GM12878 (cell line): ENCODE measurements at regions not wholly inside any gene's neighbourhood (a gene's known extent, or its start where the extent isn't known, plus 50 kb on each side); places are given as distances from the start of the nearest gene placed in this dataset.

Source experiments
- ATAC-seq: fragments of 200-7000 bp; cut with Tn5 transposase; 3 replicates; pipeline ENCODE4 v1.9.1; 2020; ENCODE audit warnings: mild to moderate bottlenecking, moderate library complexity
- BruUV-seq: library from RNA; stranded (reverse); fragments of 400-500 nt; replicated peaks from 2 replicates; lab custom pipeline; 2021; lab: Mats Ljungman, UMichigan
- CTCF ChIA-PET: fragments of 300-600 bp; sonication (Branson Sonifier 250); formaldehyde crosslinking; extraction: SDS; loops from one replicate; lab custom pipeline; 2021; ENCODE audit warnings: inconsistent platforms; lab: Yijun Ruan, JAX
- POLR2A ChIA-PET: fragments of 350-600 bp; formaldehyde crosslinking; extraction: SDS; loops from one replicate; lab custom pipeline; 2021; ENCODE audit warnings: inconsistent platforms; lab: Charles Lee
- RAD21 ChIA-PET: fragments of 300-600 bp; sonication (Branson Sonifier 250); formaldehyde crosslinking; loops from one replicate; lab custom pipeline; 2023; ENCODE audit warnings: antibody characterized with exemption; ENCODE audit not compliant: unreplicated experiment; lab: Charles Lee
- SMC1A ChIA-PET: fragments of 300-600 bp; sonication (Branson Sonifier 250); formaldehyde crosslinking; loops from one replicate; lab custom pipeline; 2023; ENCODE audit not compliant: unreplicated experiment, uncharacterized antibody; lab: Charles Lee
- DNase-seq: peaks from one replicate; pipeline ENCODE4 v3.0.0-alpha.2; 2011; ENCODE audit warnings: low read depth, low spot score
- FAIRE-seq: peaks from 3 replicates; lab custom pipeline; 2011; peaks lifted over from hg19 to GRCh38; lab: Jason Lieb, UNC
- H2AFZ ChIP-seq: 2 replicates; pipeline ENCODE4 v1.6.0; 2011; ENCODE audit warnings: low read depth, low read length, control low read depth; ENCODE audit not compliant: control insufficient read depth
- H3K27ac ChIP-seq: 2 replicates; pipeline ENCODE4 v1.5.1; 2011; ENCODE audit warnings: control low read depth; ENCODE audit not compliant: control insufficient read depth, insufficient read depth
- H3K27me3 ChIP-seq, 2 experiments: replicated peaks in 1 of 2; 2 replicates each; pipeline versions ENCODE4 v1.6.0 to v1.6.1; 2011; ENCODE audit warnings: low read length in 1 of 2; ENCODE audit not compliant: control insufficient read depth in 2 of 2, insufficient read depth in 2 of 2
- H3K36me3 ChIP-seq, 2 experiments: 2 replicates each; pipeline ENCODE4 v1.5.1; 2011; ENCODE audit warnings: low read length in 1 of 2; ENCODE audit not compliant: control insufficient read depth in 2 of 2, insufficient read depth in 2 of 2
- H3K4me1 ChIP-seq: 2 replicates; pipeline ENCODE4 v1.6.1; 2011; ENCODE audit warnings: mild to moderate bottlenecking, low read length, moderate library complexity, mixed read lengths; ENCODE audit not compliant: control insufficient read depth, insufficient read depth
- H3K4me2 ChIP-seq: 2 replicates; pipeline ENCODE4 v1.6.0; 2011; ENCODE audit warnings: control low read depth; ENCODE audit not compliant: control insufficient read depth, insufficient read depth
- H3K4me3 ChIP-seq: fragments of 200-600 bp; sonication (generic); 2 replicates; pipeline ENCODE4 v1.5.1; 2016
- H3K79me2 ChIP-seq: 2 replicates; pipeline ENCODE4 v1.6.0; 2011; ENCODE audit warnings: low read length; ENCODE audit not compliant: control insufficient read depth, insufficient read depth
- H3K9ac ChIP-seq: 2 replicates; pipeline ENCODE4 v1.8.0; 2011; ENCODE audit warnings: low read length, control low read depth, mixed read lengths; ENCODE audit not compliant: control insufficient read depth, insufficient read depth
- H3K9me3 ChIP-seq: replicated peaks from 3 replicates; pipeline ENCODE4 v1.5.1; 2011; ENCODE audit warnings: mild to moderate bottlenecking, low read length; ENCODE audit not compliant: control insufficient read depth, insufficient read depth
- H4K20me1 ChIP-seq: 2 replicates; pipeline ENCODE4 v1.6.0; 2011; ENCODE audit not compliant: control insufficient read depth, insufficient read depth
- CEBPB ChIP-seq, 2 experiments: fragments of 150-350 bp in 1 of 2; IDR thresholded peaks; 2 replicates each; pipeline ENCODE4 v1.6.1; 2012 to 2014; ENCODE audit warnings: low read depth in 2 of 2, low read length in 2 of 2, borderline replicate concordance in 1 of 2, inconsistent platforms in 1 of 2
- CHD4 ChIP-seq: fragments of 200-600 bp; sonication (generic); IDR thresholded peaks from 2 replicates; pipeline ENCODE4 v1.6.1; 2016; ENCODE audit warnings: mild to moderate bottlenecking
- IKZF1 ChIP-seq: fragments of 450-650 bp; conservative IDR thresholded peaks from 2 replicates; pipeline ENCODE4 v1.6.1; 2017; ENCODE audit warnings: antibody characterized with exemption, mild to moderate bottlenecking
- KAT2A ChIP-seq: conservative IDR thresholded peaks from 2 replicates; pipeline ENCODE4 v1.6.1; 2011; ENCODE audit warnings: low read depth, low read length; ENCODE audit not compliant: control insufficient read depth
- MYB ChIP-seq: fragments of 150-350 bp; IDR thresholded peaks from 2 replicates; pipeline ENCODE4 v1.6.1; 2014; ENCODE audit warnings: mild to moderate bottlenecking, low read depth, low read length, borderline replicate concordance
- NFIC ChIP-seq: IDR thresholded peaks from 2 replicates; pipeline ENCODE4 v1.6.1; 2012; ENCODE audit warnings: low read depth, mild to moderate bottlenecking, inconsistent platforms, low read length, moderate library complexity
- PBX3 ChIP-seq: IDR thresholded peaks from 2 replicates; pipeline ENCODE4 v1.6.1; 2011; ENCODE audit warnings: mild to moderate bottlenecking, low read depth, low read length, moderate library complexity; ENCODE audit not compliant: insufficient replicate concordance
- PKNOX1 ChIP-seq: fragments of 450-650 bp; IDR thresholded peaks from 2 replicates; pipeline ENCODE4 v1.6.1; 2016; ENCODE audit warnings: mild to moderate bottlenecking
- RCOR1 ChIP-seq: conservative IDR thresholded peaks from 2 replicates; pipeline ENCODE4 v1.6.1; 2012; ENCODE audit warnings: low read depth, low read length, improper control_type of control experiment
- ZNF592 ChIP-seq: fragments of 450-650 bp; IDR thresholded peaks from 2 replicates; pipeline ENCODE4 v1.6.1; 2017; ENCODE audit warnings: mild to moderate bottlenecking, moderate library complexity
- ZNF622 ChIP-seq: fragments of 450-650 bp; IDR thresholded peaks from 2 replicates; pipeline ENCODE4 v1.6.1; 2017; ENCODE audit warnings: mild to moderate bottlenecking, inconsistent platforms
- ZZZ3 ChIP-seq: IDR thresholded peaks from 2 replicates; pipeline ENCODE4 v1.6.1; 2011; ENCODE audit warnings: low read depth; ENCODE audit not compliant: control insufficient read depth, insufficient read length
- whole genome bisulfite sequencing: methylation state at CpG from one replicate; pipeline ENCODE4 v1.1.6; 2016; ENCODE audit warnings: low lambda C conversion rate; ENCODE audit not compliant: insufficient replicate concordance, insufficient coverage; ENCODE audit errors: missing lambda C conversion rate; 5-methylcytosine and 5-hydroxymethylcytosine counted together
- in situ Hi-C: fragments of 300-500 bp; cut with MboI; formaldehyde crosslinking; loops from 9 replicates; pipeline ENCODE4 v1.14.3; 2018; ENCODE audit warnings: mixed read lengths
- intact Hi-C: fragments of 100-400 bp; cut with micrococcal nuclease; formaldehyde crosslinking; loops from one replicate; pipeline ENCODE4 v1.14.2; 2022; ENCODE audit not compliant: unreplicated experiment
- TF ChIP-seq, protein P1 (sequence below): fragments of 450-650 bp; IDR thresholded peaks from 2 replicates; pipeline ENCODE4 v1.6.1; 2017; ENCODE audit warnings: mild to moderate bottlenecking
- TF ChIP-seq, protein P2 (sequence below): IDR thresholded peaks from 2 replicates; pipeline ENCODE4 v1.6.1; 2012; ENCODE audit warnings: low read depth, low read length, improper control_type of control experiment

- TF ChIP-seq, protein P1, sequence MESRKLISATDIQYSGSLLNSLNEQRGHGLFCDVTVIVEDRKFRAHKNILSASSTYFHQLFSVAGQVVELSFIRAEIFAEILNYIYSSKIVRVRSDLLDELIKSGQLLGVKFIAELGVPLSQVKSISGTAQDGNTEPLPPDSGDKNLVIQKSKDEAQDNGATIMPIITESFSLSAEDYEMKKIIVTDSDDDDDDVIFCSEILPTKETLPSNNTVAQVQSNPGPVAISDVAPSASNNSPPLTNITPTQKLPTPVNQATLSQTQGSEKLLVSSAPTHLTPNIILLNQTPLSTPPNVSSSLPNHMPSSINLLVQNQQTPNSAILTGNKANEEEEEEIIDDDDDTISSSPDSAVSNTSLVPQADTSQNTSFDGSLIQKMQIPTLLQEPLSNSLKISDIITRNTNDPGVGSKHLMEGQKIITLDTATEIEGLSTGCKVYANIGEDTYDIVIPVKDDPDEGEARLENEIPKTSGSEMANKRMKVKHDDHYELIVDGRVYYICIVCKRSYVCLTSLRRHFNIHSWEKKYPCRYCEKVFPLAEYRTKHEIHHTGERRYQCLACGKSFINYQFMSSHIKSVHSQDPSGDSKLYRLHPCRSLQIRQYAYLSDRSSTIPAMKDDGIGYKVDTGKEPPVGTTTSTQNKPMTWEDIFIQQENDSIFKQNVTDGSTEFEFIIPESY, result no peak
- TF ChIP-seq IKZF1 (no peak), MYB (no peak)
Measured at GRCh38 chr16:27651301-27651700, 101.4 kb downstream of the KATNIP start (continued).

DNA sequence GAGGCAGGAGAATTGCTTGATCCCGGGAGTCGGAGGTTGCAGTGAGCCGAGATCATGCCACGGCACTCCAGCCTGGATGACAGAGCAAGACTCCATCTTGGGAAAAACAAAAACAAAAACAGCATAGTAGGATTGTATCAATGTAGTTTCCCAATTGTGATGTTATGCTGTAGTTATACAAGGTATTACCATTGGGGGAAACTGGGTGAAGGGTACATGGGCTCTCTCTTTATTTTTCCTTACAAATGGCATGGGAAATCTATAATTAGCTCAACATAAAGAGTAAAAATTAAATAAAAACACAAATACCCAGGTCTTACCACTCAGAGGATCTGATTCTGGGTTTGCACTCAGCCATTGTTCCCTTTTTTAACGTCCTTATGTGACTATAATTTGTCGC, 107.9 kb downstream of the KATNIP start:
- Histone ChIP-seq H3K27ac (no peak overlapping the region), H3K36me3 (0 out of 4 replicates have a peak, but pooled peaks cover 0 to 6% of the 10 kb centered on the region in 2 experiments), H3K4me3 (no peak overlapping the region), H2AFZ (no peak overlapping the region), H3K27me3 (no peaks in the 10 kb centered on the region), H3K4me1 (no peaks in the 10 kb centered on the region), H3K9me3 (no peaks in the 10 kb centered on the region), H3K9ac (no peak overlapping the region), H3K4me2 (no peak overlapping the region), H3K79me2 (no peaks in the 10 kb centered on the region), H4K20me1 (no peaks in the 10 kb centered on the region)
- DNase-seq (no peak), FAIRE-seq (no peak), ATAC-seq (no peak)
- no TSS peak for BruUV-seq
- 95% methylated on average over 6 of the region's 6 CpGs for WGBS
- intact Hi-C loops, result no loop called here
- POLR2A ChIA-PET, result no interaction called here
- in situ Hi-C loops, result no loop called here
- SMC1A ChIA-PET, result no interaction called here
- RAD21 ChIA-PET, result interaction anchor here (1.2 kb wide), 1 partner anchor 18 kb away, joined by 4 read pairs; no protein-coding TSS in a partner anchor
- CTCF ChIA-PET, result interaction anchor here (1.0 kb wide), 1 partner anchor 18 kb away, joined by 3 read pairs; no protein-coding TSS in a partner anchor
- TF ChIP-seq, protein P2, sequence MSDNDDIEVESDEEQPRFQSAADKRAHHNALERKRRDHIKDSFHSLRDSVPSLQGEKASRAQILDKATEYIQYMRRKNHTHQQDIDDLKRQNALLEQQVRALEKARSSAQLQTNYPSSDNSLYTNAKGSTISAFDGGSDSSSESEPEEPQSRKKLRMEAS, result no peak
- no peak for TF ChIP-seq CEBPB (IDR thresholded peaks at IDR 0.05; ENCODE audit: borderline replicate concordance in 1 of 2, low read depth in 2 of 2, low read length in 2 of 2)
- TF ChIP-seq NFIC, result no peak
- TF ChIP-seq RCOR1, result no peak
- TF ChIP-seq ZZZ3, result no peak
- no peak for TF ChIP-seq KAT2A
- TF ChIP-seq PBX3, result no peak
- no peak for TF ChIP-seq PKNOX1
- no peak for TF ChIP-seq ZNF592
- no peak for TF ChIP-seq CHD4
- no peak for TF ChIP-seq ZNF622
